NCI-H748 treated with DMSO at 0.1 percent for 48 hours (cell line): ENCODE measurements at regions not wholly inside any gene's neighbourhood (a gene's known extent, or its start where the extent isn't known, plus 50 kb on each side); places are given as distances from the start of the nearest gene placed in this dataset.
"Not testable (repeated sequence)": the region's sequence is repeated elsewhere in the genome, so short reads cannot be mapped to it uniquely, and the experiment has no call there.

Experiments
- DNase-seq: peaks from one replicate; lab custom pipeline; 2025; lab: John Stamatoyannopoulos, UW

- no peak for DNase-seq
Observed at GRCh38 chr5:99438619-99439018, 509.8 kb upstream of the CHD1 start.

DNA sequence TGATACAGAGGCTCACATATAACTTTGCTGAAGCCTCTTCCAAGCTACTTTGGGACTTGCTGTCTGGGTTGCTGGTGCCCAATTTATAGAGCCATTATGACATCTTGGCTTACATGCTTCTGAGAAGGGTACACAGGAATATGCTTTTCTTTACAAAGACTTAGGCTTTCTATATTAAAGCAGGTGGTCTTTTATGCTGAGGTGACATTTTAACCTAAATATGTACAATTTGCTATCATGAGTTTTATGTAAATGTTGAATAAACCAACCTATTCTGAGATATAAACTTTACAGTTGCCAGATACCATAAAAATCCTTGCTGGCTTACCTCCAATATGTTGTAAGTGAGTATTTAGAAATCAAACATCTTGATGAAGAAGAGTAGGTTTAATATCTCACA is 509.2 kb upstream of the CHD1 start:
- no peak for DNase-seq

DNA sequence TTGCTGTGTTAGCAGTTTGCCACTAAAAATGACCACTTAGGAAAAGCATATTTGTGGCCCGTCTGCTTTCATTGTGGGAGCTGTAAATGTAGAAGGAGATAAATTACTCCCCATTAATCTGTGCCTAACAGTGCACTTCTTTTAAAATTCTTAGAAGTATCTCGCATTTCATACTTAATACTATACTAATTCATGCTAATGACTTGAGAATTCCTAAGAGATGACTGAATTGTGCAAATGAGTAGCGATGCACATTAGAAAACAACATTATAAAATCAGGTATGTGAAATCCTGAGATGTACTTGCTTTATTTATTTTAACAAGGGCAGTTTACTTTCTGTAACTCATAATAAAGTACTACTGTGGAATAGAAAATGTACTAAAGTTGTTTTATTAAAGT is 494.6 kb upstream of the CHD1 start:
- not testable (repeated sequence) for DNase-seq

DNA sequence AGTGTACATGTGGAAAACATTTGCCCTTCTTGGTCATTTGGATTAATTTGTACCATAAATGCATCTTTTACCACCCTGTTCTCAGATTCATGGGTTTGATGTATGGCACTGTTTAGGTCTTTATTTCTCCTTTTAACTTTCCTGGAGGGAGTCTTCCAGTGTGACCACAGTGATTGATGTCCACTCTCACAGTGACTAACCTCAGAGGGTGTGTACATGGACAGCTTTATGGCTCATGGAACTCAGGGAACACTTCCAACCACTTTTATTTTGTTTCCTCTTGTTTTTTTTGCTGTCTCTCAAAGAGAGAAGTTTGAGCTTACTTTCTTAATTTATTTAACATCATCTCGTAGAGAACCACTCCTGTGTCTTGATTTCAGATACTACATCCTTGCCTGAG is 489.8 kb upstream of the CHD1 start:
- not testable (repeated sequence) for DNase-seq

- DNase-seq = not testable (repeated sequence)
Observed at GRCh38 chr5:99410386-99410785, 481.6 kb upstream of the CHD1 start.

- DNase-seq = not testable (repeated sequence)
Observed at GRCh38 chr5:99404764-99405302, 476.0 kb upstream of the CHD1 start.

GRCh38 chr5:99400571-99400970 is 471.8 kb upstream of the CHD1 start:
- not testable (repeated sequence) for DNase-seq

- no peak for DNase-seq
Observed at GRCh38 chr5:99398976-99399375, 470.2 kb upstream of the CHD1 start.

GRCh38 chr5:99386406-99387077 is 457.7 kb upstream of the CHD1 start:
- no peak for DNase-seq

- no peak for DNase-seq
Observed at GRCh38 chr5:99379187-99379586, 450.4 kb upstream of the CHD1 start.

DNA sequence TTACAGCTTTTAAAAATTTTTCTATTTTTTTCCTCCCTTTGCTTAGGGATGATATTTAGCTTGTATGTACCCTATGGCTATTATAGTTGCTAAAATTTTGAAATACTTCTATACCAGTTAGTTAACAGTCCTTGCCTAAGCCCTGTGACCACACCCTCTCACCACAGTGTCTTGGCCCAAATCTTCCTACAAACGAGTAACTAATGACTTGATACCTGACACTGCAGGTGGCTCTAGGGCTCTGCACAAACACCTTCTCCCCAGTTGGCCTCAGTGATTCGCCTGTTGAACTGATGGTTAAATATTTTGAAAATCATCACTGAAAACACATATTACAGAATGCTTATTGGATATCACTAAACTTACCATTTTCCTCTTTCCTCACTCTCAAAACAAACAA is 449.6 kb upstream of the CHD1 start:
- DNase-seq = no peak

- peak; percentile 94 for DNase-seq
Observed at GRCh38 chr5:99369797-99370593, 441.2 kb upstream of the CHD1 start.

GRCh38 chr5:99368726-99369125 is 439.9 kb upstream of the CHD1 start:
- no peak for DNase-seq

DNA sequence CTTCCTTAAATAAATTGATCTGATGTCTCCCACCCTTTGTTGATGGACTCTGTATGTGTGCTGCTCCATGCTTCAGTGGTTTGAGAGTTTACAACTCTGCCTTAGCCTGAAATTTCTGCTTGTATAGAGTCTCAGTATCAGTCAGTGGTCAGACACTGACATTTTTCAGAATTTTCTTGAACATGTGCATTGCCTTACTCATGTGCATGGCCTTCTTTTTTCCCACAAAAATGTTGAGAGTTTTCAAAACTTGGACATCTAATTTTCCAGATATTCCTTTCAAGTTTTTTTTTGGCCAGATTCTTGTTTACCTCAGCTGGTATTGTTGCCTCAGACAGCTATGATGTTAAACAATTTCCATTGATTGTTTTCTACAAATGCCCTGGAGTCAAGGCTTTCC is 427.1 kb upstream of the CHD1 start:
- DNase-seq = no peak

- peak; percentile 39 for DNase-seq
Observed at GRCh38 chr5:99349787-99350186, 421.0 kb upstream of the CHD1 start.

DNA sequence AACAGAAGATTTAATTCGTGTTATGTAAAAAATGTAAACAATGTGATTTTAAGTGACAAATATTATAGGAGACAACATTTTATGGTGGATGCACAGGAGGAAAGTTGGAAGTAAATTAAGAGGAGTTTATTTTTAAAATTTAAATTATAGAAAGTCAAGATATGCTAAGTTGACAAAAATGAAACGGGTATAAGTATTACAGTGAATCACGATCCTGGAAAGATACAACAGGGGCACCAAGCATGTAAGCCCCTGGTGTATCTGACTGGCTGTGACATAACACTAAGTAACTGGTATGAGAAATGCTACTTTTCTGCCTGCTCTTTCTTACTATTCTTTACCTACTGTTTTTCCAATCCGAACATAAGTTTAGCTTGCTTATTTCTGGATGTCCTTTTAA is 419.8 kb upstream of the CHD1 start:
- no peak for DNase-seq

DNA sequence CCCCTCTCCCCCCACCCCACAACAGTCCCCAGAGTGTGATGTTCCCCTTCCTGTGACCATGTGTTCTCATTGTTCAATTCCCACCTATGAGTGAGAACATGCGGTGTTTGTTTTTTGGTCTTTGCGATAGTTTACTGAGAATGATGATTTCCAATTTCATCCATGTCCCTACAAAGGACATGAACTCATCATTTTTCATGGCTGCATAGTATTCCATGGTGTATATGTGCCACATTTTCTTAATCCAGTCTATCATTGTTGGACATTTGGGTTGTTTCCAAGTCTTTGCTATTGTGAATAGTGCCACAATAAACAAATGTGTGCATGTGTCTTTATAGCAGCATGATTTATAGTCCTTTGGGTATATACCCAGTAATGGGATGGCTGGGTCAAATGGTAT is 411.0 kb upstream of the CHD1 start:
- DNase-seq = not testable (repeated sequence)

DNA sequence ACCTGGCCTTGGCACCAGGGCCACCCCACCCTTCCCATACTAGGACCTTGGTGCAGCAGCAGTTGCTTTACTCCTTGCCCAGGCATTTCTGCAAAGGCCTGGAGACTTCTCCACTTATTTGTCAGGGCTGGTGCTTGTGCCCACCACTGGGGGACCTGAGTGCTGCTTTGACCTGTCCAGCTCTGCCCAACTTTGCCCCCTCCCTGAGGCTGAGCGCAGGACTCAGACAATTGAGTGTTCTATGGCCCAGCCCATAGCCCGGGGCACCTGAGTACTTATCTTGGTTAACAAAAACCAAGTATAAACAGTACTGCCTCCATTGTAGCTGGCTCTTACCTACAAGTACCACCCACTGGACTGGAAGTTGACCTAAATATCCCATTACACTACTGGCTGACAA is 406.1 kb upstream of the CHD1 start:
- DNase-seq = no peak

- peak; percentile 81 for DNase-seq
Observed at GRCh38 chr5:99331061-99331460, 402.3 kb upstream of the CHD1 start.

- DNase-seq = no peak
Observed at GRCh38 chr5:99320436-99320835, 391.6 kb upstream of the CHD1 start.

DNA sequence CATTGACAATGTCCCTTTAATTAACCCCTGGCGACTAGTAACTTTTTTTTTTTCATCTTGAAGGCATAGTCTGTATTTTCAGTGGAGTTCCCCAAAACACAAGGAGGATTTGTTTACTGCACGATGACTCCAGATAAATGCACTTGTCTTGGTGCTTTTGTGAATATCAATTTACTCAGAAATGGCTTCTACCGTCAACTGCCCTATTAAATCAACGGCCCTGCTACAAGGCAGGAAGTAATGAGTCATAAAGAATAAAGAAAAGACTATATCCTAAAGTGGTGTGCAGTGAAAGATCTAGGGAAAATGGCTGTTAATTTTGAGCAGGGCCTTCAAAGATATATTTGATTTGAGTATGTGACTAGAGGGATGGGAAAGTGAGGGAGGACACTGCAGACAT is 388.3 kb upstream of the CHD1 start:
- no peak for DNase-seq

GRCh38 chr5:99316484-99316883 is 387.7 kb upstream of the CHD1 start:
- DNase-seq = no peak

DNA sequence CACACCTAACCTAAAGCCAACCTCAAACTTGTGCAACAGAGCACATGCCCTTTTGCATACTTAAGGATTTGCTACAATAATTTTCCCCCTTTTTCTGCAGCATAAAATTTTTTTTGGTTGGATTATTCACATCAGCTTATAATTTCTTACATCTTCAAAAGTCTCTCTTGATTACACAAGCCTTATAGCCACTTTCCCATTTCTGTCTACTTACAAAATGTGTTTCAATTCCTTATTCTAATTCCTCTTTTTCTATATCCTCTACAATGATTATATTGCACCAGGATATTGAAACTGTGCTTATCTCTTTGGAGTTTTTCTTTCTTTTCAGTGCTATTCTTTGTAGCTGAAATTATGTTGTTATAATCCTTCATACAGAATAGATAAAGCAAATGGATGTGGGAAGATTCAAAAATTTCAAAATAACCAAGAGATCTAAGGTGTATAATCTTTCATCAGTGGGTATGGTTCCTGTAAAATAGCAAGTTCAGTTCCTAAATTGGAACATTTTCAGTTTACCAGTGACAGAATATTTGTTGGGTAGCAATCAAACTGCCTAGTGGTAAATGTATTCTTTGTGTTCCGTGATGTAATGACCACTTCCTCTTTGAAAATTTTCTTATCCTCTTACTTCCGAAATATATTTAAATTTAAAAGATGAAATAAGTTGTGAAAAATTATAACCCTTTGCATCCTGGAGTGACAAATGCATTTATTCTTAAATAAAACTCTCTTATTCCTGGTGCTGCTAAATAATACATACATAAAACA is 386.8 kb upstream of the CHD1 start:
- no peak for DNase-seq
